Nephron (organoid): ENCODE measurements at regions not wholly inside any gene's neighbourhood (a gene's known extent, or its start where the extent isn't known, plus 50 kb on each side); places are given as distances from the start of the nearest gene placed in this dataset.

Source experiments
- H3K27ac Mint-ChIP-seq, 3 experiments: 2 replicates each; pipeline ENCODE4 v1.8.0; 2020; ENCODE audit warnings: mixed read lengths in 3 of 3, mild to moderate bottlenecking in 2 of 3, moderate library complexity in 1 of 3
- H3K27me3 Mint-ChIP-seq: 2 replicates; pipeline ENCODE4 v1.8.0; 2021; ENCODE audit warnings: low read depth, mild to moderate bottlenecking, moderate library complexity, mixed read lengths
- H3K36me3 Mint-ChIP-seq: 2 replicates; pipeline ENCODE4 v1.8.0; 2020; ENCODE audit warnings: low read depth, mixed read lengths
- H3K4me1 Mint-ChIP-seq: 2 replicates; pipeline ENCODE4 v1.8.0; 2020; ENCODE audit warnings: mixed read lengths
- H3K4me3 Mint-ChIP-seq, 3 experiments: 2 replicates each; pipeline ENCODE4 v1.8.0; 2020; ENCODE audit warnings: mild to moderate bottlenecking in 3 of 3, mixed read lengths in 3 of 3, moderate library complexity in 2 of 3
- H3K9me3 Mint-ChIP-seq: 2 replicates; pipeline ENCODE4 v1.8.0; 2020; ENCODE audit warnings: mixed read lengths
- TF ChIP-seq, protein P1 (sequence below), 3 experiments: fragments of 200-600 bp; sonication (generic); IDR thresholded peaks; one replicate each; pipeline ENCODE4 v1.5.0; 2021; ENCODE audit warnings: antibody characterized with exemption in 3 of 3; ENCODE audit not compliant: unreplicated experiment in 3 of 3

DNA sequence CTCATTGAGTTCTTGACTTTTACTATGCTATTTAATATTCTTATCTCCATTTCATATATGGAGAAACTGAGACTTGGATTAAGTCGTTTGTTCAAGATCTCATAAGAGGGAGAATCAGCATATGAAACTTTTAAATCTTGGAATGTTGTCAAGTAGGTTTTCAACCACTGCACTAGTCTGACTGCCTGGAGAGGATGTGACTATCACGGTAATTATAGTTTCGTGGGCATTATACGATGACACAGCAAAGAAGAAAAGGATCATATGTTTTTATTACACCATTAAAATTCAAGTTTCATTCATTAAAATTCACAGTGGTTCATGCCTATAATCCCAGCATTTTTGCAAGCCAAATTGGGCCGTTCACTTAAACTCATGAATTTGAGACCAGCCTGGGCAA, 555.2 kb downstream of the SLITRK1 start:
- Mint-ChIP-seq H3K27me3 (no peaks in the 10 kb centered on the region), H3K9me3 (no peaks in the 10 kb centered on the region), H3K4me1 (no peaks in the 10 kb centered on the region), H3K4me3 (no peak overlapping the region), H3K27ac (no peak overlapping the region), H3K36me3 (no peaks in the 10 kb centered on the region)
- TF ChIP-seq, protein P1, sequence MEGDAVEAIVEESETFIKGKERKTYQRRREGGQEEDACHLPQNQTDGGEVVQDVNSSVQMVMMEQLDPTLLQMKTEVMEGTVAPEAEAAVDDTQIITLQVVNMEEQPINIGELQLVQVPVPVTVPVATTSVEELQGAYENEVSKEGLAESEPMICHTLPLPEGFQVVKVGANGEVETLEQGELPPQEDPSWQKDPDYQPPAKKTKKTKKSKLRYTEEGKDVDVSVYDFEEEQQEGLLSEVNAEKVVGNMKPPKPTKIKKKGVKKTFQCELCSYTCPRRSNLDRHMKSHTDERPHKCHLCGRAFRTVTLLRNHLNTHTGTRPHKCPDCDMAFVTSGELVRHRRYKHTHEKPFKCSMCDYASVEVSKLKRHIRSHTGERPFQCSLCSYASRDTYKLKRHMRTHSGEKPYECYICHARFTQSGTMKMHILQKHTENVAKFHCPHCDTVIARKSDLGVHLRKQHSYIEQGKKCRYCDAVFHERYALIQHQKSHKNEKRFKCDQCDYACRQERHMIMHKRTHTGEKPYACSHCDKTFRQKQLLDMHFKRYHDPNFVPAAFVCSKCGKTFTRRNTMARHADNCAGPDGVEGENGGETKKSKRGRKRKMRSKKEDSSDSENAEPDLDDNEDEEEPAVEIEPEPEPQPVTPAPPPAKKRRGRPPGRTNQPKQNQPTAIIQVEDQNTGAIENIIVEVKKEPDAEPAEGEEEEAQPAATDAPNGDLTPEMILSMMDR (IDR thresholded peaks at IDR 0.05; ENCODE audit: unreplicated experiment in 3 of 3) = no peak

DNA sequence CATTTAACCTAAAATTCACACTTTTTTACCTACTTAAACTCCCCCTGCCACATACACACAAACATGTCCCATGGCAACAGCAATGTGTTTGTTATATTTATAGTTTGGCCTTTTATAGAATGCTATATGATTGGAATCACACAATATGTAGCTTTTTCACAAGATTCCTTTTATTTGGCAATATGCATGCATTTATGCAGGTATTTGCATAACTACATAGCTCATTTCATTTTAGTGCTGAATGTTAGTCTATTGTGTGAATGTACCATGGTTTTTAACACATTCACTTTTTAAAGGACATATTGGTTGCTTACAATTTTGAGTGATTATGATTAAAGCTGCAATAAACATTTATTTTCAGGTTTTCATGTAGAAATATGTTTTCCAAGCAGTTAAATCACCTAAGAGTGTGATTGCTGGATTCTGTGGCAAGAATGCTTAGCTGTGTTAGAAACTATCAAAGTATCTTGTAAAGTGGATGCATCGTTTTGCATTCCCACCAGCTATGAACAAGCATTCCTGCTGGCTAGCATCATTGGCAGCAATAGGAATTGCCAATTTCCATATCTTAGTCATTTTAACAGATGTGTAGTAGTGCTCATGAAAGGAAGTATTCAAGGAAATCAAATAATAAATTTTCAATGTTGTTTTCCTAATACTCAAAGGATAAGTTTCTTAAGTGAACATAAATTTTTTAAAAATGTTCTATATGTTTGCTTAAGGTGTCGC, 557.0 kb downstream of the SLITRK1 start:
- Mint-ChIP-seq H3K27ac (no peak overlapping the region), H3K4me3 (no peak overlapping the region), H3K36me3 (no peaks in the 10 kb centered on the region), H3K9me3 (peaks cover 6% of the 10 kb centered on the region), H3K4me1 (no peaks in the 10 kb centered on the region), H3K27me3 (no peaks in the 10 kb centered on the region)
- TF ChIP-seq, protein P1 (IDR thresholded peaks at IDR 0.05; ENCODE audit: unreplicated experiment in 3 of 3) = no peak

DNA sequence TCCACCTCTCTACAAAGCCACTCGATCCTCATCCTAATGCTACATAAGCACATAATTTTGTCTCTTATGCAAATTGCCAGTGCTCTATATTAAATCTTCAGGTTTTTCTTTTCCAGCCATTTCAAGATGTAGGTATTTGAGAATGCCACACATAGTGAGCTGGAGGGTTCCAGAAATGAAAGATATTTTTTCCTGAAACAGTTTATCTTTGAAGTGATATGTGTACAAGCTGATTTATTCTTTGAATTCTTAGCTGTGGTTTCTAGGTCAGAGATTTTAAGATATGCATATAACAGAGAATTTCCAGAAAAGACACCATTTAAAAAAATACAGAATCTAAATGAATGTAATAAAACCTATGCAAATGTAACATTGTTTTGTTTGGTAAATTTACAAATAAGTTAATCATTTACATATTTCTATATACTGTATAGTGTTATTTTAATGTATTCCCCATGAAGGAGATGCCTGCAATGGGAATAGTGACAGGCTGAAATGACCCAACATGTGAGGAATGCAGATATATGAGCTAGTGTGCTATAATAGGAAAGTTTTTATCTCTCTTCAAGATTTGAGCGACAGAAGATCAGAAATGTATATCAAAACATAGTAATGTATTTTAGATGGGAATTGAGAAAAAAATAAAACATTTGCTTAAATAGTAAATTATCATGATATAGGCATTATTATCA, 570.2 kb downstream of the SLITRK1 start:
- Mint-ChIP-seq H3K36me3 (no peaks in the 10 kb centered on the region), H3K27ac (no peak overlapping the region), H3K9me3 (no peaks in the 10 kb centered on the region), H3K4me3 (no peak overlapping the region), H3K27me3 (no peaks in the 10 kb centered on the region), H3K4me1 (no peaks in the 10 kb centered on the region)
- TF ChIP-seq, protein P1 (IDR thresholded peaks at IDR 0.05; ENCODE audit: unreplicated experiment in 3 of 3) = no peak

DNA sequence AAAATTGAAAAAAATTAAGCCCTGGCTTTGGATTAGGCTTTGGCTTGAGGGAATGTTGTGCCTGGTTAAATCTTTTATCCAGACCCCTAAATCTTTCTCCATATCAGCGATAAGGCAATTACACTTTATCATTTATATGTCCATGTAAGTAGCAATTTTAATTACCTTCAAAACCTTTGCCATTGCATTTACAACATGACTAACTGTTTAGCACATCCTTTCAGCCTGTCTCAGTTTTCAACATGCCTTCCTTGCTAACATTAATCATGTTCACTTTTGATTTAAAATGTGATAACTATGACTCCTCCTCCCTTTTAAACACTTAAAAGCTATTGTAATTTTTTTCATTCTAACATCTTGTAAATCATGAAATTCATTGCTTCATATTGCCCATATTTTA, 583.7 kb downstream of the SLITRK1 start:
- Mint-ChIP-seq H3K9me3 (peaks cover 13% of the 10 kb centered on the region), H3K36me3 (no peaks in the 10 kb centered on the region), H3K27me3 (no peaks in the 10 kb centered on the region), H3K4me3 (no peak overlapping the region), H3K4me1 (no peaks in the 10 kb centered on the region), H3K27ac (no peak overlapping the region)
- TF ChIP-seq, protein P1 (IDR thresholded peaks at IDR 0.05; ENCODE audit: unreplicated experiment in 3 of 3) = no peak

DNA sequence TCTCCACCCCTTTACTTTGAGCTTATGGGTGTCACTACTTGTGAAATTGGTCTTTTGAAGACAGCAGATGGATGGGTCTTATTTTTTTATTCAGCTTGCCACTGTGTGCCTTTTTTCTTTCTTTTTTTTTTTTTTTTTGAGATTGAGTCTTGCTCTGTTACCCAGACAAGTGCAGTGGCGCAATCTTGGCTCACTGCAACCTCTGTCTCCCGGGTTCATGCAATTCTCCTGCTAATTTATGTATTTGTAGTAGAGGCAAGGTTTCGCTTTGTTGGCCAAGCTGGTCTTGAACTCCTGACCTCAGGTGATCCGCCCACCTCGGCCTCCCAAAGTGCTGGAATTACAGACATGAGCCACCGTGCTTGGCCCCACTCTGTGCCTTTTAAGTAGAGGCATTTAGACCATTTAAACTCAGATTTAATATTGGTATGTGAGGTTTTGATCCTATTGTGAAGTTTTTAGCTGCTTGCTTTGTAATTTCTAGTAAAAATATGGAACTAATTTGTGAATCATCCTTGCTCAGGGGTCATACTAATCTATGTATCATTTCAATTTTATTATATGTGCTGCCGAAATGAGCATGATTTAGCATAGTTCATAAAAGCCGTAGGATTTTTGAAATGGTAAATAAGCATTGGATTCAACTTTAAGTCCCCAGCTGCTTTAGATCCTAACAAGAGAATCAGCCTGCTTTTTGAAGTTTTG, 584.5 kb downstream of the SLITRK1 start:
- no peaks in the 10 kb centered on the region for H3K36me3 Mint-ChIP-seq
- TF ChIP-seq, protein P1 (IDR thresholded peaks at IDR 0.05; ENCODE audit: unreplicated experiment in 3 of 3) = no peak
- no peak overlapping the region for H3K4me3 Mint-ChIP-seq
- H3K27ac Mint-ChIP-seq = no peak overlapping the region
- peaks cover 13% of the 10 kb centered on the region for H3K9me3 Mint-ChIP-seq
- H3K4me1 Mint-ChIP-seq = no peaks in the 10 kb centered on the region
- no peaks in the 10 kb centered on the region for H3K27me3 Mint-ChIP-seq
